Muscle layer of duodenum (tissue), 2 donors: ENCODE measurements at regions not wholly inside any gene's neighbourhood (a gene's known extent, or its start where the extent isn't known, plus 50 kb on each side); places are given as distances from the start of the nearest gene placed in this dataset.

ENCODE experiments used
- H3K27ac ChIP-seq: one replicate; pipeline ENCODE4 v1.7.0; 2013; ENCODE audit warnings: mild to moderate bottlenecking, low read length
- H3K27me3 ChIP-seq: one replicate; pipeline ENCODE4 v1.7.0; 2013; ENCODE audit warnings: low read depth, mild to moderate bottlenecking, control low read depth, low read length
- H3K36me3 ChIP-seq, 2 donors: one replicate each; pipeline ENCODE4 v1.7.0; 2013; ENCODE audit warnings: low read length in 2 of 2, control low read depth in 1 of 2, mild to moderate bottlenecking in 1 of 2; ENCODE audit not compliant: insufficient read depth in 2 of 2, control insufficient read depth in 1 of 2
- H3K4me1 ChIP-seq, 2 donors: one replicate each; pipeline ENCODE4 v1.7.0; 2013; ENCODE audit warnings: low read length in 2 of 2, mild to moderate bottlenecking in 2 of 2, control low read depth in 1 of 2, moderate library complexity in 1 of 2; ENCODE audit not compliant: insufficient read depth in 2 of 2, control insufficient read depth in 1 of 2
- H3K4me3 ChIP-seq, 2 donors: one replicate each; pipeline ENCODE4 v1.7.0; 2013; ENCODE audit warnings: low read length in 2 of 2, low read depth in 1 of 2, mild to moderate bottlenecking in 1 of 2
- H3K9me3 ChIP-seq, 2 donors: one replicate each; pipeline ENCODE4 v1.7.0; 2013; ENCODE audit warnings: low read length in 2 of 2, control low read depth in 1 of 2, mild to moderate bottlenecking in 1 of 2; ENCODE audit not compliant: control insufficient read depth in 1 of 2
- donor health status: healthy.

- no peaks in the 10 kb centered on the region for H3K9me3 ChIP-seq
- no peak overlapping the region for H3K27ac ChIP-seq
- H3K27me3 ChIP-seq: no peaks in the 10 kb centered on the region
- no peaks in the 10 kb centered on the region for H3K36me3 ChIP-seq
- no peak overlapping the region for H3K4me3 ChIP-seq
- no peaks in the 10 kb centered on the region for H3K4me1 ChIP-seq
Observed at GRCh38 chr21:19695796-19696195, 1292.2 kb upstream of the TMPRSS15 start.

- no peaks in the 10 kb centered on the region for H3K36me3 ChIP-seq
- no peaks in the 10 kb centered on the region for H3K9me3 ChIP-seq
- no peaks in the 10 kb centered on the region for H3K4me1 ChIP-seq
- no peaks in the 10 kb centered on the region for H3K27me3 ChIP-seq
- no peak overlapping the region for H3K27ac ChIP-seq
- no peak overlapping the region for H3K4me3 ChIP-seq
Observed at GRCh38 chr21:19700476-19700875, 1296.9 kb upstream of the TMPRSS15 start.

GRCh38 chr21:19702726-19703125 lies 1295.5 kb upstream of the NCAM2 start:
- Histone ChIP-seq H3K27ac (no peak overlapping the region), H3K36me3 (no peaks in the 10 kb centered on the region), H3K4me3 (no peak overlapping the region), H3K9me3 (no peaks in the 10 kb centered on the region), H3K4me1 (no peaks in the 10 kb centered on the region), H3K27me3 (no peaks in the 10 kb centered on the region)

- Histone ChIP-seq H3K36me3 (no peaks in the 10 kb centered on the region), H3K4me1 (no peaks in the 10 kb centered on the region), H3K27me3 (no peaks in the 10 kb centered on the region), H3K9me3 (no peaks in the 10 kb centered on the region), H3K27ac (no peak overlapping the region), H3K4me3 (no peak overlapping the region)
Observed at GRCh38 chr21:19704832-19705231, 1293.4 kb upstream of the NCAM2 start.

GRCh38 chr21:19712441-19712840 lies 1285.8 kb upstream of the NCAM2 start:
- no peaks in the 10 kb centered on the region for H3K4me1 ChIP-seq
- no peaks in the 10 kb centered on the region for H3K36me3 ChIP-seq
- no peaks in the 10 kb centered on the region for H3K27me3 ChIP-seq
- H3K27ac ChIP-seq: no peak overlapping the region
- H3K9me3 ChIP-seq: no peaks in the 10 kb centered on the region
- no peak overlapping the region for H3K4me3 ChIP-seq

GRCh38 chr21:19713313-19713712 lies 1284.9 kb upstream of the NCAM2 start:
- Histone ChIP-seq H3K27me3 (no peaks in the 10 kb centered on the region), H3K4me1 (no peaks in the 10 kb centered on the region), H3K9me3 (no peaks in the 10 kb centered on the region), H3K4me3 (no peak overlapping the region), H3K27ac (no peak overlapping the region), H3K36me3 (no peaks in the 10 kb centered on the region)

GRCh38 chr21:19724081-19724480 lies 1274.1 kb upstream of the NCAM2 start:
- no peaks in the 10 kb centered on the region for H3K9me3 ChIP-seq
- H3K4me3 ChIP-seq: no peak overlapping the region
- no peaks in the 10 kb centered on the region for H3K36me3 ChIP-seq
- no peaks in the 10 kb centered on the region for H3K27me3 ChIP-seq
- H3K27ac ChIP-seq: no peak overlapping the region
- no peaks in the 10 kb centered on the region for H3K4me1 ChIP-seq

- H3K36me3 ChIP-seq: no peaks in the 10 kb centered on the region
- H3K27me3 ChIP-seq: no peaks in the 10 kb centered on the region
- H3K9me3 ChIP-seq: no peaks in the 10 kb centered on the region
- H3K4me1 ChIP-seq: no peaks in the 10 kb centered on the region
- no peak overlapping the region for H3K4me3 ChIP-seq
- no peak overlapping the region for H3K27ac ChIP-seq
Observed at GRCh38 chr21:19731251-19731650, 1267.0 kb upstream of the NCAM2 start.

GRCh38 chr21:19759836-19760235 lies 1238.4 kb upstream of the NCAM2 start:
- H3K27me3 ChIP-seq: no peaks in the 10 kb centered on the region
- H3K27ac ChIP-seq: no peak overlapping the region
- H3K4me3 ChIP-seq: no peak overlapping the region

GRCh38 chr21:19767546-19767945 lies 1230.7 kb upstream of the NCAM2 start:
- H3K36me3 ChIP-seq: no peaks in the 10 kb centered on the region
- no peaks in the 10 kb centered on the region for H3K27me3 ChIP-seq
- H3K9me3 ChIP-seq: no peaks in the 10 kb centered on the region
- H3K4me1 ChIP-seq: no peaks in the 10 kb centered on the region
- no peak overlapping the region for H3K4me3 ChIP-seq
- H3K27ac ChIP-seq: no peak overlapping the region

More at GRCh38 chr21:19759836-19760235, 1238.4 kb upstream of the NCAM2 start:
- no peaks in the 10 kb centered on the region for H3K4me1 ChIP-seq
- no peaks in the 10 kb centered on the region for H3K9me3 ChIP-seq
- no peaks in the 10 kb centered on the region for H3K36me3 ChIP-seq

- Histone ChIP-seq H3K4me3 (no peak overlapping the region), H3K4me1 (no peaks in the 10 kb centered on the region), H3K27me3 (no peaks in the 10 kb centered on the region), H3K27ac (no peak overlapping the region), H3K9me3 (no peaks in the 10 kb centered on the region), H3K36me3 (no peaks in the 10 kb centered on the region)
Observed at GRCh38 chr21:19771881-19772280, 1226.3 kb upstream of the NCAM2 start.

- H3K9me3 ChIP-seq: peaks cover 0 to 2% of the 10 kb centered on the region in 2 donors
- H3K27me3 ChIP-seq: no peaks in the 10 kb centered on the region
- H3K4me1 ChIP-seq: no peaks in the 10 kb centered on the region
- no peak overlapping the region for H3K27ac ChIP-seq
- no peaks in the 10 kb centered on the region for H3K36me3 ChIP-seq
- H3K4me3 ChIP-seq: no peak overlapping the region
Observed at GRCh38 chr21:19776076-19776475, 1222.1 kb upstream of the NCAM2 start.
